GM21737 (cell line): ENCODE measurements at regions not wholly inside any gene's neighbourhood (a gene's known extent, or its start where the extent isn't known, plus 50 kb on each side); places are given as distances from the start of the nearest gene placed in this dataset.

Experiments
- ATAC-seq: cut with Tn5 transposase; IDR thresholded peaks from one replicate; pipeline ENCODE4 v1.9.1; 2021; ENCODE audit warnings: mild to moderate bottlenecking, moderate library complexity; ENCODE audit not compliant: unreplicated experiment

DNA sequence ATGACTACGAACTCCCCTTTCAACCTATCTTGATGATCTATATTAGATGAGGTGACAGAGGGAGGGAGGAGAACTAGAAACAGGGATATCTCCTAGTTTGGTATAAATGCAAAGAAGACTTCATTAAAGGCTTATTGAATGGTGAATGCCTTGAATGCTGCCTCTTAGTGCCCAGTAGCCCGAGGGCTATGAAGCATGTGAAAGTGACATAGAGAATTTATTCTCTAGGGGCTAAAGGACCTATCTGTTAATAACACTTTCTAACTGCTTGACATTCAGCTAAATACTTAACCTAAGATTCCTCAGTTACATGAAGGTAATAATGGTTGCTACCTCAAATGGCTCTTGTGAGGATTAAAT is 764.1 kb downstream of the LTN1 start:
- ATAC-seq, result no peak

- no peak for ATAC-seq
Observed at GRCh38 chr21:28227881-28228635, 764.6 kb downstream of the LTN1 start.

GRCh38 chr21:28226563-28226962 is 766.1 kb downstream of the LTN1 start:
- no peak for ATAC-seq

DNA sequence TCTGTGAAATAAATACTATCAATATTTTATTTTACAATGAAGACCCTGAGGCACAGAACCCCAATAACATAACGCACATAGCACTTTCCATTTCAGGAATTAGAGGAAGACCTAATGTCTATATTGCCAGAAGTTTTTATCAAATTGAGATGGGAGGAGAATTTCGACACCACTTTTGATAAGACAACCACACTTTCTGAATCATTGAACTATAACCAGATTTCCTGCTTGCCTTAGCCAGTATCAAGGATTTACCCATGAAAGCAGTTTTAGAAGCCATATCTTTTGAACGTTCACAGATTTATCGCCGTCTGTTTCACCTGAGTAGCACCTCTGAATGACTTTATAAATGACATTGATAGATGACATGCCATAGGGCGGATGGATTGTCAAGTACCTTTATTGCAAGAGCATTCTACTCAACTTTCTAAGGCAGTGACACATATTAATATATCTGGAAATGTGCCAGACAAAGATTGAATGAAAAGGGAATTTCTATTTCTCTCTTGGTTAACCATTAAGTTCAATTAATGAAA is 768.4 kb downstream of the LTN1 start:
- ATAC-seq, result no peak

- no peak for ATAC-seq
Observed at GRCh38 chr21:28221984-28222383, 770.7 kb downstream of the LTN1 start.

- no peak for ATAC-seq
Observed at GRCh38 chr21:28220680-28221079, 772.0 kb downstream of the LTN1 start.

DNA sequence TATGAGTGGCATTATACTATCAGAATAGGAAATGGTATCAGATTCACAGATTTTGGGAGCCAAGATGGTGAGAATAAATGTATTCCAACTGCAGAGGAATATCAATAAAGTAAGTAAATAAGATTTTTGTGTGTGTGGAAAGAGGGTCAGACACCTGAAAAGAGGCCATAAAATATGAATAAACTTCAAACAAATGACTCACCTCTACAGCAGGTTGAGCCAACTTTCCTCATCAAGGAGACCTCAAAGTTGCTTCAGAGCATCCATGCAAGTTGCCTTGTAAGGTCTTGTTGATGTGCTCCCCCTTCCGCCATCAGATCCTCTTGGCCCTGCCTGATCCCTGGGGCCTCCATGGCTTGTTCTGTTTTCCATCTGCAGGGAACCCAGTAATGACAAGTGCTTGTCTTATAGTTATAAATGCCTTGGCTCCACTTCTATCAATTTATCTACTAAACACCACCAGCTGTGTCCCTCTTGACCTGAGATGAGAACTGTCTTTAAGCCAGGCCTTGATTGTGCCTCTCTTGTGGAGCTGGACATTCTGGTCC is 775.6 kb downstream of the LTN1 start:
- ATAC-seq, result no peak

GRCh38 chr21:28215214-28215954 is 777.3 kb downstream of the LTN1 start:
- no peak for ATAC-seq

DNA sequence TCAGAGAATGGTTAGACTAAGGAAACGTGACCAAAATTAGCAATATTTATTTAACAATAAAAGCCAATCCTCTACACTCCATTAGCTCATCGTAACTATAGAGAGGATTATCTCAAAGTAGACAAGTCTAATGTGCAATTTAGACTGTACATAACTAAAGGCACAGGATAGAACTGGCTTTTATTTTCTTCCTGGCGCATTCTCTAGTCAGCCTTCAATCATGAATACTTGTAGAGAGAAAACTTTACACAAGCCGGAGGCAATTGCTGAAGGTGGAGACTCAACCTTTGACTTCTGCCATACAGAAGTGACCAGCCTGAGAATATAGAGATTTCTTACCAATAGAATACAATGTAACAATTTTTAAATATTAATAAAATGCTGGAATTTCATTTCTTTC is 777.9 kb downstream of the LTN1 start:
- ATAC-seq, result no peak

DNA sequence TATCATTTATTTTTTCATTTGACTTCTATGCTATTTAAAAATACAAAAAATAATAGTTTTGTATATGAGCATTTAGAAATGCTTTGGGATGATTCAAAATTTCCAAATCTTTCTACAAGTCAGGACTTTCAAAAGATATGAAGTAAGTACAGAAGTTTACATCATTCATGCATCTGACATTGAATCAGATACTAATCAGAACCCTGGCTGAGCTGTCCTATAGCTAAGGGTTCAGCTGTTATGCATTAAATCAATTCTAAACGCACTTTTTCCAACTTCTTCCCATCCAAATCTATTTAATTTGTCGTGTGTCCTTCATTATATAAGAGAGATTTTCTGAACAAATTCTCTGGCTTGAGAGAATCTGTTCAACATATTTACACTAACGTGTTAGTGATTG is 779.4 kb downstream of the LTN1 start:
- no peak for ATAC-seq

- ATAC-seq, result no peak
Observed at GRCh38 chr21:28212061-28212460, 780.6 kb downstream of the LTN1 start.

DNA sequence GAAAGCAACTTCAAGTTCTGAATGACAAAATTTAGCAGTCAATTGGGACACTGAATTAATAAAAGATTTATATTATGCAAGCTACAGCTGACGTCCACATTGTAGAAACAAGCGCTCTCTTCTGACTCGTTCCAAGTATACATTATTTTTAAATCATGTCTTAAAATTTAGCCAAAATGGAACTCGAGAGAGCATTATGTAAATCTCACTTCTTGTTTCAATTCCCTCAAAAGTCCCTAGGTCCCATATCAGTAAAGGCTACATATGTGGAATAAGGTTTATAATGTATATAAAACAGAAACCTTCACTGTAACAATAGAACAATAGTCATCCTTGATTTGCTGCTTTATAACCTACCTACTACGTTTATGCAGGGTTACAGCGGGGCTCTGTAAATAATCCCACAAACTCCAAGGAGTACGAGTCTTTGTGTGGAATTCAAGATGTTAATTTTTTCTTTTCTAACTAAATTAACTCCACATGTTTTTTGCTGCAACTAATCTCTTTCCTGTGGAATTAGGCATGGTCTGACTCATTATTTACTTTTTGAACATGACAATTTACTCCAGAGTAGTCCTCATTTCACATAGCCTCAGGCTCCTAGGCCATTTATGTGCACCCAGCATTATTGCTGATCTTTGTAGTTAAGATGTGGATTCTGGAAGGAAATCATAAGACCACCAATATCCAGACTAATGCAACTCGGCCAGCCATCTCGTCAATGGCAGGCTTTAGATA is 785.1 kb downstream of the LTN1 start:
- ATAC-seq, result no peak

- no peak for ATAC-seq
Observed at GRCh38 chr21:28200726-28201125, 792.0 kb downstream of the LTN1 start.

- ATAC-seq, result no peak
Observed at GRCh38 chr21:28196981-28197380, 795.7 kb downstream of the LTN1 start.

- no peak for ATAC-seq
Observed at GRCh38 chr21:28193189-28193588, 799.5 kb downstream of the LTN1 start.

- ATAC-seq, result no peak
Observed at GRCh38 chr21:28186604-28187003, 806.1 kb downstream of the LTN1 start.

DNA sequence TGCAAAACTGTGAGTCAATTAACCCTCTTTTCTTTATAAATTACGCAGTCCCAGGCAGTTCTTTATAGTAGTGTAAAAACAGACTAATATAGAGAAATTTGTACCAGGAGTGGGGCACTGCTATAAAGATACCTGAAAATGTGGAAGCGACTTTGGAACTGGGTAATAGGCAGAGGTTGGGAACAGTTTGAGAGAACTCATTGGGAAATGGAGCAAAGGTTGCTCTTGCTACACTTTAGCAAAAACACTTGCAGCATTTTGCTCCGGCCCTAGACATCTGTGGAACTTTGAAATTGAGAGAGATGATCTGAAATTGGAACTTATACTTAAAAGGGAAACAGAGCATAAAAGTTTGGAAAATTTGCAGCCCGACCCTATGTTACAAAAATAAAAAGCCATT is 810.9 kb downstream of the LTN1 start:
- ATAC-seq, result no peak

DNA sequence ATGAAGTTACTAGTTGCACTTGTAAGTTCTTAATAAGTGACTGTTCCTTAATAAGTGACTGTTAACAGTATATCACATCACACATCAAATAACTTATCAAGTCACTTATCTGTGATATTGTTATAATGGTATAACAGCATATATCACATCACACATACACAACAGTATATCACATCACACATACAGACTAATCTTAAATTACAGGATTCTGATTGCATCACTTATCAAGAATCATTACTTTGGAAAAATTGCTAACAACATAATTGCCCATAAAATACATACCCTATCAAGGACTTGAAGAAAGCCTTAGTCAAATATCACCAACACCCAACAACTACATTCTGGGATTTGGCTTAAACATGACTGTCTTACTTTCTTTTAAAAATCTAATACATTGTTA is 813.5 kb downstream of the LTN1 start:
- ATAC-seq, result no peak

- no peak for ATAC-seq
Observed at GRCh38 chr21:28177124-28177523, 815.6 kb downstream of the LTN1 start.

DNA sequence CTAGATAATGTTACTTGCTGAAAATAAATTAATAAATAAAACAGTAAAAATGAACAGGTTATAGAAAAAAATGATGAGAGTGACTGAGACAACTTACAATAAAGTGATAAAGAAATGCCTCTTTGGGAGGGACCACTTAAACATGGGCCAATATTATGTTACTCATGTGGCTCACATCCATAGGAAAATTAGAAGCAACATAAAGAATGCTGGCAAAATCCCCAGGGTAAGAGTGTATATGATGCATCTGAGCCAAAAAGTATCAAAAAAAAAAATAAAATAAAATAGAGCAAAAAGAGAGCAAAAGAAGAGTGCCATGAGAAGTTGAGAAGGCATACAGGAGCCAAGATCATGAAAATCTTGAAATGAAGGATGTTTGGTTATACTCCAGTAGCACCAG is 818.0 kb downstream of the LTN1 start:
- no peak for ATAC-seq

GRCh38 chr21:28174006-28174405 is 818.7 kb downstream of the LTN1 start:
- no peak for ATAC-seq
